PC-9 (cell line): ENCODE measurements at regions not wholly inside any gene's neighbourhood (a gene's known extent, or its start where the extent isn't known, plus 50 kb on each side); places are given as distances from the start of the nearest gene placed in this dataset.

ENCODE experiments used
- BruUV-seq: library from RNA; stranded (reverse); fragments of 400-500 nt; replicated peaks from 2 replicates; lab custom pipeline; 2021; lab: Mats Ljungman, UMichigan
- CTCF ChIA-PET: fragments of 300-600 bp; sonication (Branson Sonifier 250); formaldehyde crosslinking; loops from one replicate; lab custom pipeline; 2022; ENCODE audit warnings: antibody characterized with exemption; lab: Charles Lee
- POLR2A ChIA-PET: fragments of 300-600 bp; sonication (Branson Sonifier 250); formaldehyde crosslinking; loops from one replicate; lab custom pipeline; 2022; ENCODE audit warnings: antibody characterized with exemption; ENCODE audit not compliant: unreplicated experiment; lab: Charles Lee
- DNase-seq, 2 experiments: peaks; one replicate each; pipeline versions ENCODE4 v3.0.0 to v3.0.0-alpha.2; 2015 to 2022; ENCODE audit warnings: mixed read lengths in 1 of 2
- H2AFZ ChIP-seq: fragments of 200-600 bp; sonication (generic); 2 replicates; pipeline ENCODE4 v1.8.1; 2017; ENCODE audit warnings: antibody characterized with exemption
- H3F3A ChIP-seq: fragments of 200-600 bp; sonication (generic); 2 replicates; pipeline ENCODE4 v1.8.1; 2017; ENCODE audit warnings: antibody characterized with exemption, mild to moderate bottlenecking, low read depth; ENCODE audit not compliant: insufficient read depth
- H3K27ac ChIP-seq: fragments of 200-600 bp; sonication (generic); 2 replicates; pipeline ENCODE4 v1.6.1; 2016; ENCODE audit warnings: mixed run types
- H3K27me3 ChIP-seq: fragments of 200-600 bp; sonication (generic); 2 replicates; pipeline ENCODE4 v1.6.1; 2016; ENCODE audit warnings: low read depth, mixed run types; ENCODE audit not compliant: insufficient read depth
- H3K36me3 ChIP-seq: fragments of 200-600 bp; sonication (generic); 2 replicates; pipeline ENCODE4 v1.6.1; 2016; ENCODE audit warnings: low read depth, mixed run types
- H3K4me1 ChIP-seq: fragments of 200-600 bp; sonication (generic); replicated peaks from 2 replicates; pipeline ENCODE4 v1.6.1; 2016; ENCODE audit warnings: mixed run types; ENCODE audit not compliant: insufficient read depth
- H3K4me2 ChIP-seq: fragments of 200-600 bp; sonication (generic); 2 replicates; pipeline ENCODE4 v1.6.1; 2017; ENCODE audit warnings: mixed run types
- H3K4me3 ChIP-seq: fragments of 200-600 bp; sonication (generic); 2 replicates; pipeline ENCODE4 v1.6.1; 2016; ENCODE audit warnings: mixed run types
- H3K79me2 ChIP-seq: fragments of 200-600 bp; sonication (generic); 2 replicates; pipeline ENCODE4 v1.6.1; 2017; ENCODE audit warnings: low read depth, mixed run types
- H3K9me2 ChIP-seq: fragments of 200-600 bp; sonication (generic); 2 replicates; pipeline ENCODE4 v1.8.1; 2017; ENCODE audit warnings: mild to moderate bottlenecking; ENCODE audit not compliant: insufficient read depth
- H3K9me3 ChIP-seq: fragments of 200-600 bp; sonication (generic); 2 replicates; pipeline ENCODE4 v1.8.1; 2016; ENCODE audit warnings: low read depth; ENCODE audit not compliant: insufficient read depth
- H4K20me1 ChIP-seq: fragments of 200-600 bp; sonication (generic); 2 replicates; pipeline ENCODE4 v1.8.1; 2017; ENCODE audit not compliant: insufficient read depth
- EZH2 ChIP-seq: fragments of 200-600 bp; sonication (generic); IDR thresholded peaks from 2 replicates; pipeline ENCODE4 v1.8.0; 2017; ENCODE audit warnings: antibody characterized with exemption, low read depth
- intact Hi-C: fragments of 100-400 bp; cut with micrococcal nuclease; formaldehyde crosslinking; loops from one replicate; pipeline ENCODE4 v1.10.0; 2022; ENCODE audit not compliant: unreplicated experiment
- TF ChIP-seq, protein P1 (sequence below): fragments of 200-600 bp; sonication (generic); conservative IDR thresholded peaks from 2 replicates; pipeline ENCODE4 v1.6.1; 2017; ENCODE audit warnings: mixed run types, antibody characterized with exemption, mild to moderate bottlenecking, moderate library complexity

DNA sequence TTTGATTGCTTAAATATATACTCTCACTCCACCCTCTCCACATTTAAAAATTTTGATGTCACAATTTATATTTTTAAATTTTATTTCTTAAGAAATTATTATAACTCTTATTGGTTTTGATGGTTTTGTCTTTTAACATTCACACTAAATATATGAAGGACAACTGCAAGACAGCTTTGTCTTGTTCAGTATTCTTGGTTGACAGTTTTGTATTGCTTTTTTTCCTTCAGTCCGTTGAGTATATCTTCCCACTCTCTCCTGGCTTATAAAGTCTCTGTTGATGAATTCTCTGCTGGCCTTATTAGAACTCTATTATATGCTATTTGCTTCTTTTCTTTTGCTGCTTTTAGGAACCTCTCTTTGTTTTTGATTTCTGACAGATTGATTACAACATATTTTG, 392.2 kb downstream of the C6orf118 start:
- POLR2A ChIA-PET: no interaction called here

DNA sequence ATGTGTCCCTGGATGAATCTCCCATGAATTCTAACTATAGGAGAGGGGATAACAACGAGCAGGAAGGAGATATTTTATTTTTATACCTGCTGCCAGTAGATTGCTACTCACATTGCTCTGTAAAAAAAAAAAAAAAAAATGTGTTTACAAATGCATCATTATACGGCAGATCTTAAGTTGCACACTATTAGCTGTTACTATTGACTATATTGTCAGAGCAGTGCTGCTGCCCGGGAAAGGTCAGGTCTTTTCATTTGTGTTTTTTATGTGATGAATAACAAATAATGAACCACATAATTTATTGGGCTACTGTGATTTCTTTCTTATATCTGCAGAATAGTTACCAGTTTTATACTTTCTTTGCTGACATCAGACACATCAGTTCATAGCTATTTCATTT, 393.3 kb downstream of the C6orf118 start:
- Histone ChIP-seq H3F3A (no peaks in the 10 kb centered on the region), H2AFZ (no peak overlapping the region), H4K20me1 (no peaks in the 10 kb centered on the region), H3K4me3 (no peak overlapping the region), H3K4me2 (no peak overlapping the region), H3K9me2 (no peaks in the 10 kb centered on the region), H3K36me3 (no peaks in the 10 kb centered on the region), H3K4me1 (no peaks in the 10 kb centered on the region), H3K79me2 (no peaks in the 10 kb centered on the region), H3K27ac (no peak overlapping the region), H3K9me3 (no peaks in the 10 kb centered on the region), H3K27me3 (no peaks in the 10 kb centered on the region)
- intact Hi-C loops: no loop called here
- DNase-seq: no peak
- TF ChIP-seq EZH2: no peak
- TF ChIP-seq, protein P1, sequence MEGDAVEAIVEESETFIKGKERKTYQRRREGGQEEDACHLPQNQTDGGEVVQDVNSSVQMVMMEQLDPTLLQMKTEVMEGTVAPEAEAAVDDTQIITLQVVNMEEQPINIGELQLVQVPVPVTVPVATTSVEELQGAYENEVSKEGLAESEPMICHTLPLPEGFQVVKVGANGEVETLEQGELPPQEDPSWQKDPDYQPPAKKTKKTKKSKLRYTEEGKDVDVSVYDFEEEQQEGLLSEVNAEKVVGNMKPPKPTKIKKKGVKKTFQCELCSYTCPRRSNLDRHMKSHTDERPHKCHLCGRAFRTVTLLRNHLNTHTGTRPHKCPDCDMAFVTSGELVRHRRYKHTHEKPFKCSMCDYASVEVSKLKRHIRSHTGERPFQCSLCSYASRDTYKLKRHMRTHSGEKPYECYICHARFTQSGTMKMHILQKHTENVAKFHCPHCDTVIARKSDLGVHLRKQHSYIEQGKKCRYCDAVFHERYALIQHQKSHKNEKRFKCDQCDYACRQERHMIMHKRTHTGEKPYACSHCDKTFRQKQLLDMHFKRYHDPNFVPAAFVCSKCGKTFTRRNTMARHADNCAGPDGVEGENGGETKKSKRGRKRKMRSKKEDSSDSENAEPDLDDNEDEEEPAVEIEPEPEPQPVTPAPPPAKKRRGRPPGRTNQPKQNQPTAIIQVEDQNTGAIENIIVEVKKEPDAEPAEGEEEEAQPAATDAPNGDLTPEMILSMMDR: no peak
- ChIA-PET CTCF (no interaction called here), POLR2A (no interaction called here)
- no TSS peak for BruUV-seq

More for the DNA sequence above, 392.2 kb downstream of the C6orf118 start:
- Histone ChIP-seq H4K20me1 (no peaks in the 10 kb centered on the region), H3F3A (no peaks in the 10 kb centered on the region), H3K4me2 (no peak overlapping the region), H3K4me1 (no peaks in the 10 kb centered on the region), H2AFZ (no peak overlapping the region), H3K27me3 (no peaks in the 10 kb centered on the region), H3K36me3 (no peaks in the 10 kb centered on the region), H3K79me2 (no peaks in the 10 kb centered on the region), H3K9me3 (no peaks in the 10 kb centered on the region), H3K9me2 (no peaks in the 10 kb centered on the region), H3K4me3 (no peak overlapping the region), H3K27ac (no peak overlapping the region)
- TF ChIP-seq, protein P1: no peak
- no peak for TF ChIP-seq EZH2
- CTCF ChIA-PET: no interaction called here
- BruUV-seq: no TSS peak
- DNase-seq: no peak
- intact Hi-C loops: no loop called here

- no TSS peak for BruUV-seq
- POLR2A ChIA-PET: no interaction called here
These were observed 397.4 kb downstream of the C6orf118 start for GRCh38 chr6:164911873-164912580.

More at GRCh38 chr6:164911873-164912580, 397.4 kb downstream of the C6orf118 start:
- TF ChIP-seq EZH2: no peak
- TF ChIP-seq, protein P1: no peak
- Histone ChIP-seq H3K4me3 (no peak overlapping the region), H3K9me2 (no peaks in the 10 kb centered on the region), H3K36me3 (no peaks in the 10 kb centered on the region), H2AFZ (no peak overlapping the region), H3K4me1 (no peaks in the 10 kb centered on the region), H3K79me2 (no peaks in the 10 kb centered on the region), H3K9me3 (no peaks in the 10 kb centered on the region), H3K27ac (no peak overlapping the region), H3K4me2 (no peak overlapping the region), H3K27me3 (no peaks in the 10 kb centered on the region), H4K20me1 (no peaks in the 10 kb centered on the region), H3F3A (no peaks in the 10 kb centered on the region)
- CTCF ChIA-PET: no interaction called here
- no peak for DNase-seq
- intact Hi-C loops: no loop called here
